ENCODE measurements at regions not wholly inside any gene's neighbourhood (a gene's known extent, or its start where the extent isn't known, plus 50 kb on each side); places are given as distances from the start of the nearest gene placed in this dataset.

- DNase-seq (ENCODE audit: low read depth in 1 of 2, low spot score in 1 of 2) (no peak), FAIRE-seq (no peak), ATAC-seq (no peak)
- Histone ChIP-seq H3K4me1 (no peaks in the 10 kb centered on the region), H3K27ac (no peak overlapping the region), H3K9me3 (no peaks in the 10 kb centered on the region), H3K4me2 (no peak overlapping the region), H3K4me3 (no peak overlapping the region)
- ChIA-PET CTCF (no interaction called here), POLR2A (no interaction called here)
- TF ChIP-seq BHLHE40 (IDR thresholded peaks at IDR 0.05; ENCODE audit: low read depth, low read length) (no peak), USF2 (IDR thresholded peaks at IDR 0.05) (no peak), CHD4 (IDR thresholded peaks at IDR 0.05; ENCODE audit: borderline replicate concordance) (no peak), HDAC2 (IDR thresholded peaks at IDR 0.05) (no peak), HOXB5 (CRISPR knock-in tag; IDR thresholded peaks at IDR 0.05) (no peak), JUNB (IDR thresholded peaks at IDR 0.05) (no peak), CEBPB (IDR thresholded peaks at IDR 0.05) (no peak), GATA3 (IDR thresholded peaks at IDR 0.05; ENCODE audit: borderline replicate concordance) (no peak), KDM5A (IDR thresholded peaks at IDR 0.05) (no peak)
- TF ChIP-seq, protein P1, sequence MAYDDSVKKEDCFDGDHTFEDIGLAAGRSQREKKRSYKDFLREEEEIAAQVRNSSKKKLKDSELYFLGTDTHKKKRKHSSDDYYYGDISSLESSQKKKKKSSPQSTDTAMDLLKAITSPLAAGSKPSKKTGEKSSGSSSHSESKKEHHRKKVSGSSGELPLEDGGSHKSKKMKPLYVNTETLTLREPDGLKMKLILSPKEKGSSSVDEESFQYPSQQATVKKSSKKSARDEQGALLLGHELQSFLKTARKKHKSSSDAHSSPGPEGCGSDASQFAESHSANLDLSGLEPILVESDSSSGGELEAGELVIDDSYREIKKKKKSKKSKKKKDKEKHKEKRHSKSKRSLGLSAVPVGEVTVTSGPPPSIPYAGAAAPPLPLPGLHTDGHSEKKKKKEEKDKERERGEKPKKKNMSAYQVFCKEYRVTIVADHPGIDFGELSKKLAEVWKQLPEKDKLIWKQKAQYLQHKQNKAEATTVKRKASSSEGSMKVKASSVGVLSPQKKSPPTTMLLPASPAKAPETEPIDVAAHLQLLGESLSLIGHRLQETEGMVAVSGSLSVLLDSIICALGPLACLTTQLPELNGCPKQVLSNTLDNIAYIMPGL (CRISPR knock-in tag; IDR thresholded peaks at IDR 0.05; ENCODE audit: borderline replicate concordance) = no peak
Observed at GRCh38 chr13:111960152-111960772, 106.7 kb upstream of the SOX1 start.

DNA sequence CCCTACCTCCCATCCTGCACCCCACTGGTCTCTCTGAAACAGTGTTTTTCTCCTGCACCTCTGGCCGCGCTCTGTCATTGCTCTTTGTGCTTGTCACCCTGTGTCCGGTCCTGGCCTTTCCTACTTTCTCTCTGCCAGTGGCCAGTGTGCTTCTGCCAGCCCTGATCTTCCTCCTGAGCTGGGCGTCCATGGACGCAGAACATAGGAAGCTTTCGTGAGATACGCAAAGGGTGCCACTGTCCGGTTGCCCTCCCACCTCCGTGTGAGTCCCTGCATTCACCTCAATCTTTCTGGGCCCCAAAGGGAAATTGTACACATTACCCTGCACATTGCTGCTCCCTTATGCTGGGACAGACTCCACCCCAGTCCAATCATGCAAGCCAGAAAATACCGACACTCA, 105.7 kb upstream of the SOX1 start:
- 22% methylated on average over 7 of the region's 10 CpGs for WGBS (ENCODE audit: missing lambda C conversion rate)
- CTCF ChIA-PET = no interaction called here
- no peak for FAIRE-seq

DNA sequence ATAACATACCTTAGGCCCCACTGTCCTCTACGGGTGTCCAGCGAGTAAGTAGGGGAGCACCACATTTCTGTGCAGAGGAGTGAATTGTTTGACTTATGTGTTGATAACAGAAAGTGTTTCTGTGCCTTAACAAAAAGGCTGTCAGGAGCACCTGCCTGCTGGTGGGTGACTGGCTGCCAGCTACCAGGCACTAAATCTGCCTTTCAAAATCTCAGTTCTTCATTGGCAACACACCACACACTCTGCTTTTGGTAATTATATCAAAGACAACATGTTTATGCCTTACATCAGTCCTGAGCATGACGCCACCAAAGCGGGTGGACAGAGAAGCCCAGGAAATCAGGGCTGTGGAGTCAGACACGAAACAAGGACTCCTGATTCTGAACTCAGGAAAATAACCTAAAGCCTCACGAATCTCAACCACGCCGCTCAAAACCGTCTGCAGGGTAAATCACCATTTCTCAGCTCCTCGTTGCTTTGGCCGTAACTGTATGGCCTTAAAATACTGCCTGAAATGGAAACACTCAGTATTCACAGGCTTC, 105.2 kb upstream of the SOX1 start:
- H3K27ac ChIP-seq = no peak overlapping the region
- no peaks in the 10 kb centered on the region for H3K9me3 ChIP-seq
- H3K4me3 ChIP-seq = no peak overlapping the region
- 25% methylated on average over 9 of the region's 11 CpGs for WGBS (ENCODE audit: missing lambda C conversion rate)
- POLR2A ChIA-PET = no interaction called here
- DNase-seq (ENCODE audit: low read depth in 1 of 2, low spot score in 1 of 2) (no peak), FAIRE-seq (no peak), ATAC-seq (no peak)
- H3K4me2 ChIP-seq = no peak overlapping the region
- no peaks in the 10 kb centered on the region for H3K4me1 ChIP-seq
- TF ChIP-seq RNF2 (IDR thresholded peaks at IDR 0.05; ENCODE audit: borderline replicate concordance, low read depth) = no peak
- TF ChIP-seq HOXA7 (CRISPR knock-in tag; IDR thresholded peaks at IDR 0.05) = no peak
- no peak for TF ChIP-seq SMC3 (IDR thresholded peaks at IDR 0.05)
- no peak for TF ChIP-seq CHD4 (IDR thresholded peaks at IDR 0.05; ENCODE audit: borderline replicate concordance)
- no peak for TF ChIP-seq TP53 (CRISPR knock-in tag; IDR thresholded peaks at IDR 0.05)
- no peak for TF ChIP-seq ELK1 (IDR thresholded peaks at IDR 0.05; ENCODE audit: low read depth, low read length)
- no peak for TF ChIP-seq NR3C1 (IDR thresholded peaks at IDR 0.05)
- TF ChIP-seq GATA3 (IDR thresholded peaks at IDR 0.05; ENCODE audit: borderline replicate concordance) = no peak
- no peak for TF ChIP-seq HOXB13 (CRISPR knock-in tag; IDR thresholded peaks at IDR 0.05; ENCODE audit: low read depth)
- no peak for TF ChIP-seq HOXB5 (CRISPR knock-in tag; IDR thresholded peaks at IDR 0.05)
- no peak for TF ChIP-seq RFX5 (IDR thresholded peaks at IDR 0.05)
- no peak for TF ChIP-seq MAZ (IDR thresholded peaks at IDR 0.05; ENCODE audit: borderline replicate concordance, low read depth, low read length)
- no peak for TF ChIP-seq HDAC2 (IDR thresholded peaks at IDR 0.05)
- CTCF ChIA-PET = no interaction called here

More for the DNA sequence above, 105.7 kb upstream of the SOX1 start:
- H3K9me3 ChIP-seq = no peaks in the 10 kb centered on the region
- H3K4me1 ChIP-seq = no peaks in the 10 kb centered on the region
- no peak for TF ChIP-seq RARB (CRISPR knock-in tag; IDR thresholded peaks at IDR 0.05)
- TF ChIP-seq CBX8 (IDR thresholded peaks at IDR 0.05) = no peak
- no peak for TF ChIP-seq POLR2A (IDR thresholded peaks at IDR 0.05; ENCODE audit: low read length)
- TF ChIP-seq POLR2AphosphoS2 (conservative IDR thresholded peaks at IDR 0.05; ENCODE audit: low read length) = no peak
- no peak for TF ChIP-seq NR3C1 (IDR thresholded peaks at IDR 0.05)
- TF ChIP-seq MYC (IDR thresholded peaks at IDR 0.05; ENCODE audit: borderline replicate concordance, low read length) = no peak
- TF ChIP-seq FOSB (CRISPR knock-in tag; IDR thresholded peaks at IDR 0.05) = no peak
- ATAC-seq (no peak), DNase-seq (ENCODE audit: low read depth in 1 of 2, low spot score in 1 of 2) (no peak)
- POLR2A ChIA-PET = no interaction called here
- H3K4me3 ChIP-seq = no peak overlapping the region
- H3K4me2 ChIP-seq = no peak overlapping the region
- no peak overlapping the region for H3K27ac ChIP-seq

Measured in A549 (cell line).